GM12892 (cell line): ENCODE measurements at regions not wholly inside any gene's neighbourhood (a gene's known extent, or its start where the extent isn't known, plus 50 kb on each side); places are given as distances from the start of the nearest gene placed in this dataset.
"Not testable (repeated sequence)": the region's sequence is repeated elsewhere in the genome, so short reads cannot be mapped to it uniquely, and the experiment has no call there.

ENCODE experiments used
- POLR2A ChIP-seq: IDR thresholded peaks from 2 replicates; pipeline ENCODE4 v1.6.1; 2011; ENCODE audit warnings: low read depth, low read length, control low read depth
- POLR2AphosphoS5 ChIP-seq: IDR thresholded peaks from 2 replicates; pipeline ENCODE4 v1.6.1; 2011; ENCODE audit warnings: low read depth, low read length, control low read depth
- TAF1 ChIP-seq: IDR thresholded peaks from 2 replicates; pipeline ENCODE4 v1.6.1; 2011; ENCODE audit warnings: low read depth, mild to moderate bottlenecking, control low read depth, low read length, borderline replicate concordance

DNA sequence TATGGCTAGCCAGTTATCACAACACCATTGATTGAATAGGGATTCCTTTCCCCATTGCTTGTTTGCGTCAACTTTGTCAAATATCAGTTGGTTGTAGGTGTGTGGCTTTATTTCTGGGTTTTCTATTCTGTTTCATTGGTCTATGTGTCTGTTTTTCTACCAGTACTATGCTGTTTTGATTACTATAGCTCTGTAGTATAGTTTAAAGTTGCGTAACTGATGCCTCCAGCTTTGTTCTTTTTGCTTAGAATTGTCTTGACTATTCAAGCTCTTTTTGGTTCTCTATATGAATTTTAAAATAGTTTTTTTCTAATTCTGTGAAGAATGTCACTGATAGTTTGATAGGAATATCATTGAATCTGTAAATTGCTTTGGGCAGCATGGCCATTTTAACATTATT is 194.9 kb upstream of the FN1 start:
- TF ChIP-seq POLR2A, TAF1, POLR2AphosphoS5: not testable (repeated sequence)
